HG03342 (cell line): ENCODE measurements at regions not wholly inside any gene's neighbourhood (a gene's known extent, or its start where the extent isn't known, plus 50 kb on each side); places are given as distances from the start of the nearest gene placed in this dataset.

Source experiments
- ATAC-seq: cut with Tn5 transposase; IDR thresholded peaks from one replicate; pipeline ENCODE4 v1.9.1; 2021; ENCODE audit warnings: mild to moderate bottlenecking, moderate library complexity; ENCODE audit not compliant: unreplicated experiment

DNA sequence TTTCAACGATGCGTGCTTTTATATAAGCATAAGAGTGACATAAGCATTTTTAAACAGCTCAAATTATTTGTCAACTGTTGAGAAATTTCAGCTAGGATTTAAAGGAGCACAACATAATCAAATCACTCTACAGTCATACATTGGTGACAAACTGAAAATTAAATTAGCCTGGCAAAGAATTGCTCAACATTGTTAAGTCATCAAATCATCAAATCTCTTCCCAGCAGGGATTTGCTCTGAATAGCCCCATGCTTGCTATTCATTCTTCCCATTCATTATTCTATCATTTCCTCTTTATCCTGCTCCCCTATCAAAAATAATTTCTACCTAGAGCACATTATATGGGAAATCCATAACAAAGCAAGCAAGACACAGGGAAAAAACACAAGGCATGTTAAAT, 198.7 kb upstream of the LUZP2 start:
- no peak for ATAC-seq

DNA sequence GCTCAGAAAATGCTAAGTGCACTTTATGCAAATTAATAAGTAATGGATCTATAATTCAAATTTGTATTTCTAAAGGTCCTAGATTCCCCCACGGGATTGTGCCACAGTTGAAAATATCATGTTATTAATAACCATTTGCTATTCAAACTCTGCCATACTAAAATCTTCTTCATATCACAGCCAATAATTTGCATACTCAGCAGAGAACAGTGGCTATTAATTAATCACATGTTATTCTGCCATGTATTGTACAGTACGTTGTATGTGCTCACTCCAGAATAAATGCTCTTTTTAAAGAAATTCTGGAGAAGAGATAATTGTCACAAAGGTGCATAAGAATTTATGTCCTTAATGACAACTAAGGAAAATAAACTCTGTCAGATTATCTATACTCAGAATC, 184.9 kb upstream of the LUZP2 start:
- no peak for ATAC-seq

DNA sequence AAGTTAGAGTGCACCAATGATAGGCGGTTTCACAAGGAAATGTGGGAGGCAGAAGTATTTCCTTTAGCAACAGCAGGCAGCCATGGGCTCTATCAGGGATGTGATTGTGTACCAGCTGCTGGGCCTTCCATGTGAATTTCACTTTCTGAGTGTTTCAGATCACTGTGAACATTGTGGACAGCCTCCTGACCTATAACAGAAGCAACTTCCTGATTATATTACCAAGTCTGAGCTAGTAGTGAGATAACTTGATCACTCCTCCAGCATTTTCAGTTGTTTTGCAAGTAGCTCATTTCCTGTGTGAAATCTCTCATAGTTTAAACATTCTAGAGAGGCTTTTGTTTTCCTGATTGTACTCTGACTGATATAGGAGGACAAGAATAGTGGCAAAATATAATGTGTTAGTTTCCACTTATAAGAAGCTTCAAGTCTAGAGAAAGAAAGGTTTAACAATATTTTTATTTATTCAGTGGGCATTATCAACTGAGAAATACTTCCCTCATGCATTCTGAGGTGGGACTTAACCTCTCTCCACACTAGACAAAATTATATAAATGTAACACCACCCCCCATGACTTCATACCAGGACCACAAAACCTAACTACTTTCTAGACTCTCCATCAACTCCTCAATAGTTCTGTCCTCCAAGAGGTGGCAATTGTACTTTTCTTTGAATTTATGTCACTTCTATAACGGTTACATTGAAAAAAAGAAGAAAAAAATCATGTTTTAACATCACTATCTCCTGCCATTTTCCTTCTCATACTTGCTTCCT, 184.2 kb upstream of the LUZP2 start:
- ATAC-seq, result no peak

DNA sequence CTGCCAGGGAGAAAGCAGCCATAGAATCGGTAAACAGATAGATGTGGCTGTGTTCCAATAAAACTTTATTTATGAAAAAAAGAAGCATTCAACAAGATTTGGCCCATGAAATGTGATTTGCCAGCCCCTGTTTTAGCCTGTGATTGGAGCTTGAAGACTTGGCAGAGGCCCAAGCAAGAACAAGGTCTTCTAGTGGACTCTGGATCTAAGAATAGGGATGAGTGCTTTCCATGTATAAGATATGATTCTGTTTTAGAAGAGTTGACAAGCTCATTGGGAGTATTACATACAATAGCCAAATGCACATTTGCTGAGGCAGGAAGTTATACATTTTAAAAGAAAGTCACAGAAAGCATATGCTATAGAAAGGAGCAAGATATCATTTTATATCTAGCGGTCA, 175.6 kb upstream of the LUZP2 start:
- ATAC-seq, result no peak

DNA sequence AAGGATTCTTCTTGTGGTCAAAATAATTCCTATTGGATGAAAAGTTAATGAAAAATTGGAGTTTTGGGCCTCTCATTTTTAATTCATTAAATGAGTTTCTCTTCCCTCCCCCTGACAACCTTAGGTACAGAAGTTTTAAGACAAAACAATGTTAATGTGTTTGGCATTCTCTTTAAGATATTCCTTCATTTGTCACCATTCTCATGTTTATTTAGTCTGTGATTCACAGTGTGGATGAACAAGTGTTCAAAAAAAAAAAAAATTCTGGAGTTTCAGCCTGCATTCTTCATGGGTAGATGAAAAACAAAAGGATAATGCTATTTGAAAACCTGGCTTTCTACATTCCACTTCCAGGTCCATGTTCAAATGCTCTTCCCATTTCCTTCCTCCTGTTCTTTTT, 172.6 kb upstream of the LUZP2 start:
- ATAC-seq, result no peak

DNA sequence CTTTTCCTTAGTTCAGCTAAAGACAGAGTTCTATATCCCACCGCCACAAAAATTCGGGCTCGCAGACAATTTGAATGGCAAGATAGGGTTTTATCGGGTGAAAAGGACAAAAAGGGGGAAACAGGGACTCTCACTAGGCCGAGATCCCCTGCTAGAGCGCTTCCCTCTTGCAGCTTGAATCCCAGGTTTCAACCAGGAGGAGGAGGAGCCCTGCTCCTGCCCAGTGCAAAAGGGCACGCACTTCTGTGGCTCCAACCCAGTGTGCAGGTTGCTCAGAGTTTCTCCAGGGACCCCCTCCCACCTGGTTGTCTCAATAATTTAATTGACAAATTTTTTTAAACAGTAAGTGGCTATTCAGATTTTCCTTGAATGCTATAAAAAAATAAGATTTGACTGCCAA, 152.6 kb upstream of the LUZP2 start:
- ATAC-seq, result no peak

DNA sequence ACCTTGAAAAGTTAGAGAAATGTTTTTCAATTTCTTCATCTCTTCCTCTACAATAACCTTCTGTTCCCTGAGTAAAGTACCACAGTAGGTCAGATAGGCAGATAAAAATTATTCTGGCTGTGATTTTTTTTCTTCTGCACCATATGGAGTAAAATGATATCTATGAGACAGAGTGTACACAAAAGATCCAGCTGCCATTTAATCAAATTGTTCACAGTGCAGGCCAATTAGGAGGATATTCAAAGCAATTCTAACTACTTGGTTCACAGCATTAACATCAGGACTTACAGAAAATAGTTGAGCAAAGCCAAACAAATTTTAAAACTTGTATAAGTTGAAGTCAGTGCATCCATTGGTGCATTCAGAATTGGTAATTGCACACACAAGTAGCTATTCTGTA, 147.9 kb upstream of the LUZP2 start:
- no peak for ATAC-seq

DNA sequence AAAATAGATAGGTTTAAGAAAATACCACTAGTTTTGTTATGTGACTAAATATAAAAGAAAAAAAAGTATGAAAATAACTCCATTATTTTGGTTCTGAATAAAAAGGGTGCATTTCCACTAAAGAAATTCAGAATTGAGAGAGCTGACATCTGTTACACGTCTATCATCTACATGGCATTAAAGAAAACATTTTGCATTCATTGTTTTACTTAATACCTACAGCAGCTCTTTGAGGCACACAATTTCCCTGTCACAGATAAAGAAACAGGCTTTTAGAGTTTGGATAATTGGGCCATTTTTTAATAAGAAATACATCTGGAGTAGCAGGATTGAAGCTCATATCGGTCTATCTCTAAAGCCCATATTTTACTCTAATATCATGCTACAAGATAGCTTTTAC, 145.7 kb upstream of the LUZP2 start:
- no peak for ATAC-seq

DNA sequence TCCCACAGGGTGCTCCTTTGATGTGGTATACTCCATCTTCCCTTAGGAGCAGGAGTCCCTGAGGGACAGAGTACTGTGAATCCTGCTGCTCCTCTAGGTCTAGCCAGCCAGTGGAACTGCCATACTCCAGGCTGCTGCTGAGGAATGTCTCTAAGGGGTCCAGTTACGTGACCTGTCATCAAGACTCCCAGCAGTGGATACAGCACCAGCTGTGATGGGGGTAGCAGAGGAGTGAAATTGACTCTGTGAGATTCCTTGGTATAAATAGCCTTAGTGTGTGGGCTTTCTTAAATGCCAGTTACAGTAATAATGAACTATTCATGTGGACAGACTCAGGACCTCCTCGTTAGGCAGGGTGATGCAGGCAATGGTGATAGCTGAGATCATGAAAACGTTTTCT, 140.4 kb upstream of the LUZP2 start:
- ATAC-seq, result no peak

DNA sequence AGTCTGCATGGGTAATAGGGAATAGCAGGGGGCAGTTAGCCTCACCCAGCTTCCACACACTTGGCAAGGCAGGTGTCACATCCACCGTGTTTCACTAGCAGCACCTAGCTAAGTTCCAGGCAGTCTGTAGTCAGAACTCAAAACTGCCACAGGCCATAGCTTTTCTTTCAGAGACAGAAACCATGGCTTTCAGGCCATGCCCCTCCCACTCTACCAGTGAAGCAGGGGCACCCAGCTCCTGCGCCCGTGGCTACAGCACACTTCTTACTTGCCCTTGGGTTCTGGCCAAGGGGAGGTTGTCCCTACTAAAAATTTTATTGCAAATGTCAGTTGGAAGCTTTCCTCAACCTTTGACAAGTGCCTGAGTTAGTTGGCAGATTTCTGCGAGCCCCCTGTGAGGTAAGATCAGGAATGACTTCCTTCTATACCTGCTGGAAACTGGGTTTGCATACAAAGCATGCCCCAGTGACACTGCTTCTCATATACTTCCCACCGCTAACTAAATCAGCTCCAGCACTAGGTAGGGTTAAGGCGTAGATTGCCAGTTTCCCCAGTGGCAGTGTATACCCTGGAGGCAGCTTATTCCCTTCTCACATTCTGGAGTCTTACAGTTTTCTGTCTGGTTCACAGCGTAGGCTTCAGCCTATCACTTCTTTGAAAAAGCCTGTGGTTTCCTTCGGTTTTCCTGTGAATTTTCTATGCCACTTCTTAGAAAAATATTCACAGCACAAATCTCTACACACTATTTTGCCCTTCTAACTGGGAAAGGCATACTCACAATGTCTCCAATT, 139.0 kb upstream of the LUZP2 start:
- ATAC-seq, result no peak

DNA sequence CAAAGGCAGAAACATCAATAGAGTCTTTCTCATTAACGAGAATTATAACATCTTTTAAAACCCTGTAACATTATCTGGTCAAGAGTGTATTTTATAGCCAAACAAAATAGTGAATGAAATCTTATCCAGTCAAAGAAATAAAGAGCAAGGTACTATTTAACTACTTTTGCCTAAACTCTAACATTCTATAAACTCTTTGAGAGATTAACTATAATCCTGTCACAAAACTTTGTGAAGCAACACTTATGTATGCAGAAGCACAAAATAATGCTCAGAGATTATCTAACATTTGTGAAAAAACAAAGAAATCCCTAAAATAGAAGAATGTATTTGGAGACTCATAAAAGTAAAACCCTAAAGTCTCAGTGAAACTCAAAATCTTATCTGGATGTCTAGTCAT, 124.4 kb upstream of the LUZP2 start:
- no peak for ATAC-seq

DNA sequence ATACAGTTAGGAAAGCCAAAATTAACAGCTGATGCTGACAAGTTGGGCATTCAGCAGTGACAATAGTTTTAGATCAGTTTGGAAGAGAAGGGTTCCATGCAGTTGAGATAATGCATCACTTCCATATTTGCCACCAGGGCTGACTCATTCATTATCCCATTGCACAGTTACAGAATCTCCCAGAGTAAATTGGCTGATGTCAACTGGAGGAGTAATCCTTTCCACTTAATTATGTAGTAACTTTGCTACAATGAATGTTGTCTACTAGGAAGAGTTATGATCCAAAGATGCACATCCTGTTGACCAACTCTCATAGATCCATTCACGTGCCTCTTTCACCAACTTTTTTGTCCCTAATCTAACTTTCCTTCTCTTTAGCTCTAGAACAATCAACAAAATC, 123.3 kb upstream of the LUZP2 start:
- ATAC-seq, result no peak

DNA sequence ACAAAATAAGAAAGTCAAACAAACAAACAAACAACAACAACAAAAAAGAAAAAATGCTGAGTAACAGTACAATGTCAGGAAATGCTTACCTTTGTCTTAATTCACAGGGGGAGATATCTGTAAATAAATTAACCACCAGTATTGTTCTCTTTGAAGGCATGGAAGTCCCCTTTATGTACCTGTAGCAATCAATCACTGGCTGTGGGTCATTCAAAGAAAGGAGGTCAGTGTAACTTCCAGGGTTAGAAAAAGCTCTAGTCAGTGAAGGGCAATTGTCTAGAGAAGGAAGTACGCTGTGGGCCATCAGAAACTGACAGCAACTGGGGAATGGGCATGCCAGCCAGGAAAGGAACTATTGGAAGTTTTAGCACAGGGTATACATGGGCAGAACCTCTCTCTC, 121.5 kb upstream of the LUZP2 start:
- ATAC-seq, result no peak

DNA sequence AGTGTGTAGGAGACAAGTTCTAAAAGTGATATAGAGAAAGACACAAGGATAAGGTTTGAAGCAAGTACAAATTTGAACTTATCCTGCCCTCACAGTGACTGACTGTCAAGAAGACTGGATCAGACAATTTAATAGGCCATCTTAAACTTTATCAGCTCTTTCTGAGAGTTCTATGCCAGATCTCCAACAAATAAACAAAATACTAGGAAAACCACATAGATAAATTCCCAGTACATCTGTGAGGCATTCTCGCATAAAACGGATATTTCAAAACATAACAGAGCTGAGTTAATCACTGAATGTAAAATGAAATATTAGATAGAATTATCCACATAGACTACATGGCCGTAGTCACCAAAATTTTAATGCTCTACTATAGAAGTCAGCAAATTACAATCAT, 120.9 kb upstream of the LUZP2 start:
- no peak for ATAC-seq

DNA sequence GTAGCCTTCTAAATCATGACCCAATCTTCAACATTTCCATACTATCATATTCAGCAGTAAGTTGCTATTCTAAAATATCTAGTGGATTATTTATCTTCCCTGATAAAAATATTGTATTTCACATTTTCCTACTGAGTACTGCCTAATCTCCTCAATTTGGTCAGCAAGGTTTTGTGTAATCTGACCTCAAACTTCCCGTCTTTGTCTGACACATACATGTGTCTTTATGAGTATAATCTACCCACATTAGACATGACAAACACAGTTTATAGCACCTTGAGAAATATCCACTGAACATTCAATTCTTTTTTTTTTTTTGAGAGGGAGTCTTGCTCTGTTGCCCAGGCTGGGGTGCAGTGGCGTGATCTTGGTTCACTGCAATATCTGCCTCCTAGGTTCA, 113.7 kb upstream of the LUZP2 start:
- ATAC-seq, result no peak

DNA sequence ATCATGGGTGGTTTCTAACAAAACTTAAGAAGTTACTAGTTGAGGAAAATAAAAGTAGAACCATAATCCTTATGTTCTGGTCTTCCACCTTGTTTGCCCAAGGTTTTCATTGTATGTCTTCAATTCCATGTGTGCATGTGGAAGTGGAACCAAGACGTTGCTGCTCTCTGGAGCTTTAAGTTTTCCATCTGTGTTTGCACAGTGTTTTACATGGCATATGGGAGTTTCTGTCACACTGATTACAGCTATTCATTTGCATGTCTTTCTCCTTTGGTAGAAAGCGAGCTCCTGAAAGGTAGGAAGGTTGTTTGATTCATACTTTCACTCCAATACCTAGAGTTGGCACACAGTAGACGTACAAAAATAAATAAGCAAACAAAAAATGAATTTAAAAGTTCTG, 112.6 kb upstream of the LUZP2 start:
- ATAC-seq, result no peak

DNA sequence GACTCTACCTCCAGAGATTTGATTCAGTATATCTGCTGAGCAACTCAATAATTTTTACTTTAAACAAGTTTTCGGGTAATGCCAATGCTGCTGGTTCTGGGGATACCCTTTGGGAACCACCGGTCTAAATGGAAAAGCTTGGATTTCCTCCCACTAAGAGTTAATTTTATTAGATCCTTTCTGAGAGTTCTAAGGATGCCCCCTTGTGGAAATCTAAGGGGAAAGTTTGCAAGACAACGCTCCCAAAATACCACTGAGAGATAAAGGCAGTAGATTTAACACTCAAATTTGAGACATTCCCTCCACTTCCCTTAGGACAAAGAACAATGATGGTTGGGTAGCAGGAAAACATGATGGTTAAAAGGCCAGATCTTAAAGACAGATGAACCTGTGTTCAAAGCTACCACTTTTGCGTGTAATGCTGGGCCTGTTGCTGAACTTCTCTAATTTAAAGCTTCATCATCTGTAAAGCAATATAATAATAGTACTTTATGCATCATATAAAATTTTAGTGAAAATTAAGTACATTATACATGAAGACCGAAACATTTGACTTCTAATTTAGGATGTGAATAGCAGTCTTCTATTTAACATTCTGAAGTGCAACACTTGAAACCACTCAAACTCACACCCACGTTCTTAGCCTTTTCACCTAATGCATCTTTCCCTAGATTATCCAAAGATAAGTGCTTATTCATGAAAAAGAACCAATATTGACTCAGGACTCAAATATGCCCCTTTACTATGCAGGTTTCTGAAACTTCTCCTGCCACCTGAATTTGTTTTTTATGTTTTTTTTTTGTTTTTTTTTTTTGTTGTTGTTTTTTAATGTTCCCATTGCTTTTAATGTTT, 110.1 kb upstream of the LUZP2 start:
- no peak for ATAC-seq

DNA sequence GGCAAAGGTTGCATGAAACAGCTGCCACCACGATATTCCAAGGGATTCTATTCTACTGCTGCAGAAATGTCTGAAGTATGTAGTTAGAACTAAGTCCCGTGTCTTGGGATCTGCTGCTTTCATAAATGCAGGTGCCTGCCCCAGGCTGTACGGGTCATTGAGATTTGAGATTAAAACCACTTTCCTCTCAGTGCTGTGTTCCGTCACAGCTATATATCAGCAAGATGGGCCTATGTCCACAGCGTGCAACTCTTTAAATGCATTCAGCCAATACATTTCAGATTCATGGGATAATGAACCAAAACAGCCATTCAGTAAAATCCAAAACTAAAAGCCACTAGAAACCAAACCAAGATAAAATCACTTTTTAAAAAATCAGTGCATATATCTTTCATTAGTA, 107.3 kb upstream of the LUZP2 start:
- ATAC-seq, result no peak

DNA sequence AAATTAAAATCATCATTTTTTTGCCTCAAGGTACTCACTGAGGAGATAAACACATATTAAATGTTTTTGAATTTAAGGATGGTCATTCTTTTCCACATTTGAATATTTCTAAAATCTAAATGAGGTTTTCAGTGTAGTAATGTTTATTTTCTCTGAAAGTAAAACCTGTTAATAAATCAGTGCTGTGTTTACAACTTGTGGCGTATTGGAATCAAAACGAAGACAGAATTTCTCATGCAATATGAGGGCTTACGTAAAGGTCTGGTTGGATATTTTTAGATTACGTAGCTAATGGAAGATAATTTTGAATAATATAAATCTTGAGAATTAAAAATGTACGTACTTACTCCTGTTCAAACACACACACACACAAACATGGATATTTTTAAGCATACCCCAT, 106.8 kb upstream of the LUZP2 start:
- ATAC-seq, result no peak

DNA sequence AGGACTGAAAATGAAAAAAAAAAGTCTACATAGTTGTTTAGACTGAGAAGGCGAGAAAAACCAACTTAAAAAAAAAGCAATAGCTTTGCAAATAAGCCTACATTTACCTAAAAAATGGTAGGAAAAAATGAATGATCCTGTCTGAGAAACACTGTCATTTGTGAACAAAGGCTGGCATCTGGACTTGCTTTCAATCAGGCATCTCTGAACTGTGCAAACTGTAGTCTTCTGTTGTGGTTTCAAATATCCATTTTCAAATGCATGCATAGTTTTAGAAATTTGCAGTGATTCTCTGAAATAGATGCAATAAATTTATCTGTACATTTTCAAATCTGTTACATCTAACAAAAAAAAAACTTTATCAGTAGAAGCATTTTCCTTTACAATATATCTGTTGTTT, 106.1 kb upstream of the LUZP2 start:
- ATAC-seq, result no peak

DNA sequence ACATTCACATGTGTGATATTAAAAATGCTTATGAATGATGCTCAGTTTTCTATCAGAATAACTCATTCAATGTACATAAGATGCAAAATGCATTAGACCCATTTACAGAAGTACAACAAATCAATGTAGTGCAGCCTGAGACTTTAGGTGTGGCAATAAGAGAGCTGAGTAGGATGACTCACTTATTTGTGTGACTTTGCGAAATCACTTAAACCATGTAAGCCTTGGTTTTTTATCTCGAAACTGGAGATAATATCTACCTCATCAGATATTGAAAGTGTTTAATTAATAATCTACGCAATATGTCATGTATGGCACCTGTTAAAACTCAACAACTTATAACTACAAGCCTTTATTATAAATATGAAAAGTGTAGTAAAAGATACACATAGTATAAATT, 105.7 kb upstream of the LUZP2 start:
- no peak for ATAC-seq
